CD4-positive, alpha-beta T cell treated with Interleukin-6 at 100 ng/mL for 8 hours (primary cell): ENCODE measurements at regions not wholly inside any gene's neighbourhood (a gene's known extent, or its start where the extent isn't known, plus 50 kb on each side); places are given as distances from the start of the nearest gene placed in this dataset.

Experiments
- DNase-seq: peaks from one replicate; pipeline ENCODE4 v3.0.0-alpha.2; 2020; ENCODE audit warnings: mixed read lengths, low spot score

DNA sequence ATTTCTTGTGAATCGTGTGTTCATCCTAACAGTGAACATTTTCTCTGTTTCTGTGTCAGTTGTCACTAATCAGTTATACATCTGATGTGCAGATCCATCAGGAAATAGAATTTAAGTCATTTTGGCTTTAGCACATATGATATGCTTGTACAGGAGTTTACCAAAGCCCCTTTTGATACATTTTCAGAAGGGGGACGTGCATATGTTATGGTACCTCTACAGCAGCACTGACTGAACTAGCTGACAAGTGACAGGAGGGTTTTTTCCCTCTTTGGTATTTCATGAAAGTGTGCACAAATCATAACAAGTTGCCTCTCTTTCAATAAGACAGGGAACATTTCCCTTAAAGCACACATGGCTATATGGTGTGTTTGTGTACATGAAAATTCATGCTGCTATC is 536.5 kb downstream of the PLCL1 start:
- DNase-seq: no peak

DNA sequence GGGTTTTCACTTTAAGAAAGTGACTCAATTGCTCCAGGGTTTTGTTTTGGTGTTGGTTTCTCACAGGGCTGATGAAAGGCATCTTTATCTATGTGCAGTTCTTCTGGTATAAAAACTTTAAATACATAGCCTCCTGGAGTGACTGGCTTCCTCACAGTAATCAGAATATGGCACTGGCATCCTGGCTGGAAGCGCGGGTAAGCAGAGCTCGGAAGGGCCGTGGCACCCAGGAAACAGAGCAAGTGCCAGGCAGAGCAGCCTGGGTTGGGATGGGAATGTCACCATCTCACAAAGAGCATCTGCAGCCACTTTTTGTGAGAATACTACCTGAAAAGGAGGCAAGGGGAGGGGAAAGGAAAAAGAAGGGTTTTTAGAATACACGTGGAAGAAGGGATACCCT is 534.7 kb downstream of the PLCL1 start:
- no peak for DNase-seq

DNA sequence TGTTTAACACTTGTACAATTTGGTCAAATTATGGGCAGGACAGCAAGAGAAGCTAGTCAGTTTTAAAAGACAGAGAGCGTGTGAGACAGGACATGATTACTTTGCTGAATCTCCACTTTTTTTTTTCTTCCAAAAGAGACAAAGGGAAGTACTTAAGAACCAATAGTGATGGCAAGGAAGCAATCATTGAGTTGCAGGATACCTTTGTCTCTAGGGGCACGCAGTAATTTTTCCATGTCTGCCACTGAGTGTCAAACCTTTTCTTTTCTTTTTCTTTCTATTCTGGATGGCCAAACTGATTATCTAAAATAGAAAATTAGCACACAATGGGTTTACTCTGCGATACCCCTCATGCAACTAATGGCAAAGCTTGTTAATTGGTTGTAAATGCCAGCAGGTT is 533.0 kb downstream of the PLCL1 start:
- DNase-seq: no peak

DNA sequence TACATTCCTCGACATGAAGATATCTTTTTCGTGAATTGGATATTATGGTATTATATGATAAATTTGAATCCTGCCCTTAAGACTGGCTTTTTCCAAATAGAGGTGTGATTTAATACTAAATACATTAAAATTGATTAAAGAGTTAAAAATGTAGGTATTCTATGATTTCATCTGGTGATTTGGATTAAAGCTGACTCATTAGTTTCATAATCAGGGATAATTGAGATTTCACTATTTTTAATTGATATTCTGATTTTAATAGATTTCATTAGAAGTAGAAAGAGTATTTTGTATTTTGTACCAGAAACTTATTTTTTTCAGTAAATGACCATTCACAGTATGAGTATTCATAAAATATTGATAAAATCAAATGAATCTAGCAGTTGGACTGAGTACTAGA is 524.1 kb downstream of the PLCL1 start:
- DNase-seq: no peak

DNA sequence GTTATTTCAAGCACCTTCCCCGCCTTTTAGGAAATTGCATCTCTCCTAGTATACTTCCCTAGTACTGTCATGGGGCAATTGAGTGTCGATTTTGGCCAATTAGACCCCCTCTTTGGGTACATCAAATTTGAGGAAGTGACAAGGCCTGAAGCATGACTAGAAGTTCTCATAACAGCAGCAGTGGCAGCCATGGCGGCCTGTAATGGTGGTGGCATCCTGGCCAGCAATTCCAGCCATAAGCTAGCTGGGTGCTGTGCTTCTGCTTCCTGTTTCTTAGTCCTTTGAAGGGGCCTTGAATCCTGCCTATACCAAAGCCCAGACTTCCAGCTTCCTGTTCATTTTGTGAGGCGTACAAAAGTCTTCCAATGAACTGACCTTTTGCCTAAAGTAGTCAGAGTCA is 523.1 kb downstream of the PLCL1 start:
- no peak for DNase-seq

DNA sequence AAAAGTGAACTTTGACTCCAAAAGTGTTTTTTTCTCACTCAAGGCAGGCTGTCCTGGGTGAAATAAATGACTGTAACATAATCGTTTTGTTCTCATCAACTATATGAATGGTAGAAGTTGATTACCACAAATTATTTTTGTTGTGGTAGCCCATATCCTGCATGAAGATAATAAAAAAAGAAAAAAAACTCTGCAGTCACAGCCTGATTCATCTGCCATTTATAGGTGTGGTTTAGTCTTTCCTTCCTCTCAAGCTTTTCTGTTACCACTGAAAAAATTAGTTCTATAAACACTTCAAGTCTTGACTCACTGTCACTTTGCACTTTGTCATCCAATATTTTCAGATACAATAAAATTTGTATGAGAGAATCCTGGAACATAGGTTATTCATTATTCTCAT is 522.0 kb downstream of the PLCL1 start:
- peak; percentile 27 for DNase-seq

DNA sequence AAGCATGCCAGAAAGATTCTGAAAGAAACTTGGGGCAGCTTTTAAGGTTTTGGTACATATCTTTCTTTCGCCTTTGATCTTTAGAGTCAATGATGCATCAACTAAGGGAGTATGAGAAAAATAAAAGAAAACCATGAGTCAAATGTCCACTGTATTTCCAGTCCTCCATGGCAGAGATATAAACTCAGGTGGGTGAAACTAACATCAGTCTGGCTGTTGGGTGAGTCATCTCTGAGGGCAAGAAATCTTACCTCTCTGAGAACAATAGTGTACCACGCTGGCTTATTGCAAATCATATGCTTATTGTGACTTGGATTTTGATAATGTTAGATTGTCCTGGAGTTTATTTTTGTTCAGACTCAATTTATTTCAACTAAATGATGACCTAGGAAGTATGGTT is 521.0 kb downstream of the PLCL1 start:
- no peak for DNase-seq

DNA sequence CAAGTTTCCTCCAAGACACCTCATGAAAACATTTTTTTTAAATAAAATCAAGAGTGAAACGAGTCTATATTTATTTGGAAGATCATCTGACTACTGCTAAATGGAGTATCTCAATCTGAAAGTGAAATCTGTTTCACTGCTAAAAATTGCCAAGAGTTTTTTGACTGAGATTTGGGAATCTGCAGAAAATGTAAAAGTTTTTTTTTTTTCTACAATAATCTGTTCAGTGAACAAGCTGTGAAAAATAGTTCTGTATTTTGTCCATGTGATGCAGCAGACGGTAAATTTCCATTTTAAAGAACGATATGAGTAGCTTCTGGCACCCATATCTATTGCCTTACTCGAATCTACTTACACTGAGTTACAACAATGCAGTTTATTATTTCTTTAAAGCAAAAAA is 519.7 kb downstream of the PLCL1 start:
- DNase-seq: no peak

DNA sequence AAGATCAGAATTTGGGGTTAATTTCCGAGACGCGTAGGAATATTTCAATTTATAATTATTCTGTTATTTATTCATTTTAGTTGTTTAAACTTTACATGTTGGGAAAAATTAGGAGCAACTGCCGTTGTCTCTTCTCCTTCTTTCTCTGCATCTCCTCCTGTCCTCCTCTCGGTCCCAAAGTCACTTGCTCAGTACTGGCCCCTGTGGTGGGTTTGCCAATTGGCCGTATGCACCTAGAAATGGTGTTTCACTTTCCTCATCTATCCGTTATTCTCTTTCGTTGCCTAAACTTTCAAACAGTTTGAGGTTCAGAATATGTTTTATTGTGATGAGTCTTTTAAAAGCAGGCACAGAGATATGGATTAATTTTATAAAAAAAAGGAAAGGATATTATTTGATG is 517.9 kb downstream of the PLCL1 start:
- no peak for DNase-seq

DNA sequence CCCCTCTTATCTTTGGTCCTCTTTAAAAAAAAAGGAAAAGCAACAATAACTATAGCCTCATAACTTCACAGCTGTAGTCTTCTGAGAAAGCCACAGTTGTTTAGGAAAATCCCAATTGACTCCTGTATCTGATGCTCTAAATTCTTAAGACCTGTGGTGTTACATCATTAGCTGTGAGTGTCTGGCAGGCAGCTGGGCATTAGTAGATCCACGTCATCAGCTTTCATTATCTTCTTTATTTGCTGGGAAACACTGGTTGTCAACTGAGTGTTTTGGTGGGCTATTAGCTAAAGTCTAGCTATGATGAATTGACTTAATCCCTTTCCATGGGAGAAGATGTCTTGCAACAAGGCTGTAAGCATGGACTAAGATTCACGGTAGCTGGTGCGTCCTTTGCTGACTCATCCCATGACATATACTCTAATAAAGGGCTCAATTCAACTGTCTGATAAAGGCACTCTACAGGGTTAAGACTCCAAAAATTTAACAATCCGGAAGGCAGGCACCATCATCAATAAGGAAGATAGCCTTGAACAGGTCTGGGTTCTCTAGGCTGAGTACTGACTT is 517.2 kb downstream of the PLCL1 start:
- DNase-seq: no peak

DNA sequence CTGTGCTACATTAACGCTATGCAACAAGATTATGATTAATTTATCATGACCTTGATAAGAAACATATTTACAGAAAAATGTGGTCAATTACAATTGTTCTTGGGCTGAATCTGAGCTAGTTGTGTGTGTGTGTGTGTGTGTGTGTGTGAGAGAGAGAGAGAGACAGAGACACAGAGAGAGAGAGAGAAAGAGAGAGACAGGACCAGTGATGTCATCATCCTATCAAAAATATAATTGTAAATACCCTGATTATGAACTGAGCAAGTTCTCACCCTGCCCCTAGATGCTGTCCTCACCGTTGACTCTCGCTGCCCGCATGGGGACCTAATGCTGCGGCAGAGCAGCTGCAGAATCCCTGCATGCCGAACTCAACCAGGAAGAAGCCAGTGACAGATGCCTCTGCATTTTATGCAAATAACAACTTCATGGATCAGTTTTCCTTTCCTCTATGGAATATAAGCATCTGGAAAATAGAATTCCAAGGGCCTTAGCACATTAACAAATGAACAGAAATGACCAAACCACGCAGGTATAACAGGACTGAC is 512.5 kb downstream of the PLCL1 start:
- no peak for DNase-seq

DNA sequence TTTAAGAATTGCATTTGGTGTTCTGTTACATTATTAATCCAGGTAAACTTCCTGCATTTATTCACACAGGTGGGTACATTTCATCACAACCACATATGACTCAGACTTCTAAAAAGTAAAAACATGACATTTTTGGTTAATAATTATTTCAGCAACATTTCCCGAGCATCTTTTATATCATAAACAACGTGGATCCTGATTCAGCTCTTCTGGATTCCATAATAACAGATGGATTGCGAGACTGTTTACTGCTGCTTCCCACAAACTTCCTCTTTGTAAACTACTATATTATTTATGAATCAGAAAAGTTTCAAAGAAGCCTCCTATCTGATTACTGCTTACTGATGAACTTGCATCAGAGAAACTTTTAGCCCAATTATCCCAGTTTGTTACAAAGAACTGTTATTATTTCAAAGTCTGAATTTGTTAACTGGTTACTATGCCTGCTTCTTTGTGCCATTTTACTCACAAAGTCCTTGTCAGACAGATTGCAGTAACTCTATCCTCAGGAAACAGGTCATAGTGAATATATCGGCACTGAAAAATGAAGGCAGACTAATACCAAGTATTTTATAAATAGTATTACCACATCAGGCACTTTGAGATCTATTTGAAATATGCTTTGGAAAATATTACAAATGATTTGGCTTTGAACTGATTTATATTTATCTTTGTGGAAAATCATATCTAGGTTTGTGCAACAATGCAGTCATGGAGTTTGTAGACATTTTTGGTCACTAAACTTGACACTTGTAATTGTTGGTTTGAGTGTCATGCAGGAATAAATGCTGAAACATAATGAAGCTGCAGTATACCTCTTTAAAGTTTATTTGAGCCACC is 511.6 kb downstream of the PLCL1 start:
- no peak for DNase-seq

DNA sequence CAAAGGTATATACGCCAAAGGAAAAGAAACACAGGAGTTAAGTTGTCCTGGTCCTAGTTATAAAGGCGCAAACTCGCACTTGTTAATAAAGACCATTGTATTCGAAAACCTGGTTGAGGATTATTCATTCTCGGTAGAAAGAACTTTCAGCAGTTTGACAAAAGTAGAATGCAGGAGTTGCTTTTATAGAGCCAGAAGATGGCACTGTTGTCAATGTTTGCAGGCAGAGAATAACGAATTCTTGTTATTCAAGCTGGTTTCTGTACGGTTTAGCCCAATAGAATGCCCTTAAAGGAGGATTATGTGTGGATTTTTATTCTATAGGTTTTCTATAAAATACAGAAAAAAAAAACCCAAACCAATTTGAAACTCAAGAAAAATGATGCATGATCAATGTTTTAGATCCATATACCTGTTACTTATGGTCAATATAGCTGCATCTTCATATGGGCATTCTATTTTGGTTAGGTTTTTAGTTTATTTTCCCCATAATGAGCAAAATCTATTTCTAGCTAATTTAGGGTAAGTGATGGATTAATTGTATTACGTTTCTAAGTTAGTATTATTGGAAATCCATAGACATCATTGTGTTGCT is 510.3 kb downstream of the PLCL1 start:
- peak; percentile 8 for DNase-seq

DNA sequence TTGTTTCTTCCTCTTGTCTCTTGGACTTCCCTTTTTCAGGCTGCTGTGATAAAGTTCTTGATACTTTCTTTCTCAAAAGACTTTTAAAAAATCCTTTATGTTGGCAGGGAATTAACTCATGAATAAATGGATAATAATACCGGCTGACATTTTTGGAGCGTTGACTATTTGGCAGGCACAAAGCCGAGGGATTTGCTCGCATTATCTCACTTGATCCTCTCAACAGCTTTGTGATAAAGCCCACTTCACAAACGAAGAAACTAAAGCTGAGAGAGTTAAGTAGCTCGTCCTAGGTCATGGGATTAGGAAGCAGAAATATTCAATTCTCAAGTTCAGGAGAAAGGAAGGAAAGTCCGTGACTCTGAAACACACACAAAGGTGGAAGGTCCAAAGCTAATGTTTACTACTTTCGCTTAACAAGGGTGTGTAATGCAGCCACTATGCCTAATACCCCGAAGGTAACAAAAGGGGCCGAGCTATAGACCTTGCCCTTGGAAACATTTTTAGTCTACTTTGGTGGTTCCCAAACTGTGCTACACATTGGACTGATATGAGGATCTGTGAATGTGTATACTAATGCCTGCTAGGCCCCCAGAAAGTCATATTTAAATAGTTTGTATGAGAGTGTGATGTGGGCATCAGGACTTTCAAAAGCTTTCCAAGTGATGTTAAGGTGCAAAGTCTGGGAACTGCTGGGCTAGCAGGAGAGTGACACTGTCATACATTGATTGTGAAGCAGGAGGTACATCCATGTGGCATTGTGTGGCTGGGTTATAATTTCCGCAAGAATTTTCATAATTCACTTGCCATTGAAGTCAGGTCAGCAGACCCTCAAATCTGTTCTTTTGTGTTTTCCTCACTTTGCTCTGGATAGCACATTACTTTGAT is 508.4 kb downstream of the PLCL1 start:
- DNase-seq: no peak

DNA sequence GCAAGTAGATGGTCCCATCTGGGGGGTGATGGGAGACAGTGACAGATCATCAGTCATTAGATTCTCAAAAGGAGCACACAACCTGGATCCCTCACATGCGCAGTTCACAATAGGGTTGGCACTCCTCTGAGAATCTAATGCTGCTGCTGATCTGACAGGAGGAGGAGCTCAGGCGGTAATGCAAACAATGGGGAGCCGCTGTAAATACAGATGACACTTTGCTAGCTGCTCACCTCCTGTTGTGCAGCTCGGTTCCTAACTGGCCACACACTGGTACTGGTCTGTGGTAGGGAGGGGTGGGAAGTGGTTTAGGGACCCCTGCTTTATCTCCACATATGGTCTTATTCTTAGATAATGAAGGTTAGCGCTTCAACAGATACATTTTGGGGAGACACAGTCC is 506.6 kb downstream of the PLCL1 start:
- DNase-seq: no peak

DNA sequence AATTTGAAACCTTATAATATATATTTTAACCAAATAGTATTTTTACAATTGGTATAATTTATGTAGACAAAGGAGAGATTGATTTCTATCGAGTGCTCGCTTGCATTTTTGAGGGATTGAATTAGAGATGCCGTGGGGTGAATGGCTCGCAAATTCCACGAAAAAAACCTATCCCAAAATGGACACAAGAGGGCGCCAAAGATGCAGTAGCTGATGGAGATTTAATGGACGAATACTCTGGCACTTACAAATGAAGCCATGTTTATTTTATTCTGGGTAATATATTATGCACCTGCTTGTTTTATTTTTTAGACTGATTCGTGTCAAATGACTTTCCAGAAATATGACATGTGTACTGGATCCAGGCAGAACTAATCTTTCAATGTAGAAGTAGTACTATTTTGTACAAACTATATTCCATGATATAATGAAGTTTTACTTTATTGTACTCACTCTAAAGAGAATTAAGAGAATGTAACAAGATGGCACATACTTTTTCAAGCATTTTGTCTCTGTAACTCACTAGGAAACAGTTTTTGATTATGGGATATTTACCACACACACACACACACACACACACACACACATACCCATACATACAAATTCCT is 505.4 kb downstream of the PLCL1 start:
- DNase-seq: peak; percentile 46

DNA sequence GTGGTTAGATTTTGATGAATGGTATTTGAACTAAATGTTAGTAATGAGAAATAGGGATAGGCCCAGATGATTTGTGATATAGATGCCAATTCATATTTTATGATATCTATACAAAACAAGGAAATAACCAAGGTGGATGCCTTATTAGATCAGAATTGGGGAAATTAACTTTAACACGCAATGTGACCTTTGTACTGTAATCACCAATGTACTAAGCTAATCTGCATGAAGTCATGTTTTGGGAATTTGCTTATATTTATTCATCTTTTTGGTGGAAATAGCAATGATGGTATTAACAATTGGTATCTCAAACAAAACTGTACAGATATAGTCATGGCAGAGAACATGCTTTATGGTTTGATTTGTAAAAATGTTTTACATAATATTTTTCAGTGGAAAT is 504.7 kb downstream of the PLCL1 start:
- no peak for DNase-seq

DNA sequence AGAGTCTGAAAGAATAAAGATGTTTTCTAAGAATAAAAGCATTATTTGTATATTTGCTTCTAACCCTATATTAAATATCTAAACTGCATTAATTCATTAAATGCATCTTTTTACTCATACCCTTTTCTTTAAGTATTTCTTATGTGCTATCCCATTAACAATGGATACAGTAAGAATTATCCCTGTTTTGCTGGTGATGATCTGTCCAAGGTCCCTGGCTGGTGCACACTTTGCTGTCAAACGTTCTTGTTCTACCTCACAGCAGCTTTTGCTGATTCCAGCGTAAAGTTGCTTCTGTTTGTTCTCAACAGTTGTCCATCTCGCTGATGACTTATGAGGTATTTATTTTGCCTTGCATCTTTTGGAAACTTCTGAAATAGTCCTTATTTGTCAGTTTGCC is 504.0 kb downstream of the PLCL1 start:
- no peak for DNase-seq

DNA sequence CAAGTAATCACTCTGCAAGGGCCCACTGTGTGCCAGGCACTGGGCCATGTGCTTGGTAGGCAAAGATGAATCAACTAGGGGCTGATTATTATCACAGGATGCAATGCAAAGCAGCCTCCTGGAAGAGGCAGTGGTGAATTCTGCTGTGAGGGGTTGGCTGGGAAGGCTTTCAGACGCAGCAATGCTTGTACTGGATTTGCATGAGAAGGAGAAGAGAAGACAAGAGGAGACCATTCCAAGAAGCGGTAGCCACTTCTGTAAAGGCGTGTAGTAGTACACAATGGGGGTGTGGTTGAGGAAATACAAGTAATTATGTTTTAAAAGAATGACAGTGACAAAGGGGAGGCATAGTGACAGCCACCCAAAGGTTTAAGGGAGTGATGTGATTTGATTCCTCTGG is 502.7 kb downstream of the PLCL1 start:
- DNase-seq: no peak

DNA sequence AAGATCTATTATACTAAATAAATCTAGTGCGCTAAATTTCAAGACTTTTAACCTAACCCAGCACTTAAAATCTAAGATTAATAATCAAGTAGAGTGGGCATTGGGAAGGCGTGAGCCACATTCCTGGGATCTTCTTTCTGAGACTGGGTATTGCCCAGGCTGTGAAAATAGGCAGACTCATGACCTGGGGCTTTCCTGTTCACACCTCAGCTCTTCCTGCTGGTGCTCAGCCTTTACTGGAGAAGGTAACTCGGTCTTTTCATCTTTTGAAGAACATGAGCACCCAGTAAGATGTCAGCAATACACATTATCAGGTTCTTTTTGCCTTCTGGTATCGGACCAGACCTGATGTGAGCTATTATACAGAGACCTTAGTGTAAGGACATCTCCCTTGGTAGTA is 500.5 kb downstream of the PLCL1 start:
- no peak for DNase-seq

DNA sequence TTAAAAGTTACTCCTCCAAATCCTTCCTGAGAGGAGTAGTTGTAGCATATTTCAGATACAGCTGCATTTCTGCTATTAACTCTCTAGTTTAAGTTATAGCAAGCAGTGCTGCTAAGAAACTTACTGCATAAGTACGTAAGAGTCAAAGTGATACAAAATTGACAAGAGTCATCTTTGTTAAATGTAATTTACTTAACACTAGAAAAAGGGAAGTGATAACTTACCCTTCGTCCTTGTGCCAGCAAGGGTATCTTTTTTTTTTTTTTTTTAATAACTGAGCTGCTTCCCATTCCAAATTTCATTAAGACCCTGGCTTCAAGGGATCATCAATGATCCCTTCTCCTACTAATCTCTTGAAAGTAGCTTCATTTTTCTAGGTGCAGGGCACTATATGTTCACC is 493.0 kb downstream of the PLCL1 start:
- no peak for DNase-seq
